Gastroesophageal sphincter (tissue), 4 donors: ENCODE measurements at regions not wholly inside any gene's neighbourhood (a gene's known extent, or its start where the extent isn't known, plus 50 kb on each side); places are given as distances from the start of the nearest gene placed in this dataset.

ENCODE experiments used
- ATAC-seq: fragments of 150-250 bp; one replicate; pipeline ENCODE4 v1.9.1; 2016; ENCODE audit warnings: mild to moderate bottlenecking, moderate library complexity
- H3K27ac ChIP-seq, 4 donors: fragments of 200-600 bp; sonication (generic) in 3 of 4; 1 replicate in 3 of 4; 2 replicates in 1 of 4; pipeline ENCODE4 v1.5.1; 2016 to 2019
- H3K27me3 ChIP-seq: fragments of 200-600 bp; sonication (generic); one replicate; pipeline ENCODE4 v1.5.1; 2019
- H3K36me3 ChIP-seq, 2 donors: fragments of 200-600 bp; sonication (generic); one replicate each; pipeline ENCODE4 v1.5.1; 2019; ENCODE audit warnings: control low read depth in 1 of 2
- H3K4me1 ChIP-seq, 3 donors: fragments of 200-600 bp; sonication (generic); 1 replicate in 2 of 3; 2 replicates in 1 of 3; pipeline ENCODE4 v1.5.1; 2016 to 2019; ENCODE audit warnings: control low read depth in 2 of 3
- H3K4me3 ChIP-seq, 2 donors: fragments of 200-600 bp; sonication (generic); one replicate each; pipeline ENCODE4 v1.5.1; 2019; ENCODE audit warnings: mild to moderate bottlenecking in 1 of 2, moderate library complexity in 1 of 2
- H3K9me3 ChIP-seq, 3 donors: fragments of 200-600 bp; sonication (generic); one replicate each; pipeline ENCODE4 v1.5.1; 2017 to 2019; ENCODE audit warnings: control low read depth in 2 of 3
- CTCF ChIP-seq, 4 experiments: fragments of 200-600 bp in 2 of 4; fragments of 450-650 bp in 2 of 4; sonication (generic) in 1 of 4; IDR thresholded peaks; one replicate each; pipeline ENCODE4 v1.5.1; 2017 to 2019; ENCODE audit warnings: antibody characterized with exemption in 4 of 4, mild to moderate bottlenecking in 2 of 4, moderate library complexity in 2 of 4
- EP300 ChIP-seq: sonication (generic); formaldehyde crosslinking; IDR thresholded peaks from one replicate; pipeline ENCODE4 v1.6.1; 2017; ENCODE audit warnings: antibody characterized with exemption, mild to moderate bottlenecking
- POLR2A ChIP-seq, 2 donors: fragments of 450-650 bp; IDR thresholded peaks; one replicate each; pipeline ENCODE4 v1.6.1; 2017; ENCODE audit warnings: antibody characterized with exemption in 2 of 2, mild to moderate bottlenecking in 2 of 2, moderate library complexity in 1 of 2
- POLR2AphosphoS5 ChIP-seq: sonication (generic); formaldehyde crosslinking; IDR thresholded peaks from one replicate; pipeline ENCODE4 v1.6.1; 2017; ENCODE audit warnings: antibody characterized with exemption
- WGBS, 2 donors: methylation state at CpG; one replicate each; pipeline ENCODE4 v1.1.5; 2018; ENCODE audit warnings: low coverage in 1 of 2; 5-methylcytosine and 5-hydroxymethylcytosine counted together

GRCh38 chr22:48248901-48249455 is 1486.5 kb downstream of the TBC1D22A start:
- 53 to 66% methylated on average over 3 to 8 of the region's 12 CpGs for WGBS, 2 donors

GRCh38 chr22:48247829-48248228 is 1485.4 kb downstream of the TBC1D22A start:
- no peak for ATAC-seq
- Histone ChIP-seq H3K4me1 (no peaks in the 10 kb centered on the region), H3K27me3 (peaks cover 76% of the 10 kb centered on the region), H3K36me3 (no peaks in the 10 kb centered on the region), H3K4me3 (no peak overlapping the region), H3K27ac (no peak overlapping the region), H3K9me3 (no peaks in the 10 kb centered on the region)
- 81 to 90% methylated on average over 2 to 4 of the region's 7 CpGs for WGBS, 2 donors
- no peak for TF ChIP-seq EP300
- no peak for TF ChIP-seq POLR2A (IDR thresholded peaks at IDR 0.05)

More at GRCh38 chr22:48248901-48249455, 1486.5 kb downstream of the TBC1D22A start:
- no peak for TF ChIP-seq POLR2A (IDR thresholded peaks at IDR 0.05)
- TF ChIP-seq POLR2AphosphoS5: no peak
- TF ChIP-seq EP300: no peak
- TF ChIP-seq CTCF (IDR thresholded peaks at IDR 0.05): no peak
- Histone ChIP-seq H3K27ac (no peak overlapping the region), H3K36me3 (no peaks in the 10 kb centered on the region), H3K4me3 (no peak overlapping the region), H3K27me3 (peaks cover 77% of the 10 kb centered on the region), H3K4me1 (no peaks in the 10 kb centered on the region), H3K9me3 (no peaks in the 10 kb centered on the region)
- ATAC-seq: no peak

GRCh38 chr22:48245196-48245485 is 1482.7 kb downstream of the TBC1D22A start:
- Histone ChIP-seq H3K27me3 (peaks cover 85% of the 10 kb centered on the region), H3K4me3 (no peak overlapping the region), H3K4me1 (no peaks in the 10 kb centered on the region), H3K9me3 (no peaks in the 10 kb centered on the region), H3K36me3 (no peaks in the 10 kb centered on the region), H3K27ac (no peak overlapping the region)
- ATAC-seq: no peak
- 29 to 46% methylated on average over 1 to 2 of the region's 2 CpGs for WGBS, 2 donors
- TF ChIP-seq EP300: no peak
- TF ChIP-seq POLR2A (IDR thresholded peaks at IDR 0.05): no peak
- no peak for TF ChIP-seq POLR2AphosphoS5
- no peak for TF ChIP-seq CTCF (IDR thresholded peaks at IDR 0.05)

- Histone ChIP-seq H3K27ac (no peak overlapping the region), H3K4me3 (no peak overlapping the region), H3K9me3 (no peaks in the 10 kb centered on the region), H3K27me3 (peaks cover 83% of the 10 kb centered on the region), H3K4me1 (no peaks in the 10 kb centered on the region), H3K36me3 (no peaks in the 10 kb centered on the region)
- WGBS, 2 donors: 89 to 94% methylated on average over 8 to 12 of the region's 33 CpGs
- TF ChIP-seq EP300: no peak
- no peak for TF ChIP-seq POLR2AphosphoS5
- TF ChIP-seq CTCF (IDR thresholded peaks at IDR 0.05): no peak
- TF ChIP-seq POLR2A (IDR thresholded peaks at IDR 0.05): no peak
- no peak for ATAC-seq
These were observed 1482.1 kb downstream of the TBC1D22A start for GRCh38 chr22:48244388-48245195.

GRCh38 chr22:48242461-48242864 is 1480.0 kb downstream of the TBC1D22A start:
- H3K4me3 ChIP-seq: no peak overlapping the region
- H3K27ac ChIP-seq: no peak overlapping the region
- TF ChIP-seq EP300 (no peak), POLR2AphosphoS5 (no peak), POLR2A (IDR thresholded peaks at IDR 0.05) (no peak), CTCF (IDR thresholded peaks at IDR 0.05) (no peak)
- no peaks in the 10 kb centered on the region for H3K36me3 ChIP-seq
- H3K9me3 ChIP-seq: no peaks in the 10 kb centered on the region
- H3K4me1 ChIP-seq: no peaks in the 10 kb centered on the region
- 80 to 94% methylated on average over 1 to 2 of the region's 7 CpGs for WGBS, 2 donors
- H3K27me3 ChIP-seq: peaks cover 77% of the 10 kb centered on the region
- no peak for ATAC-seq
